ENCODE measurements at regions not wholly inside any gene's neighbourhood (a gene's known extent, or its start where the extent isn't known, plus 50 kb on each side); places are given as distances from the start of the nearest gene placed in this dataset.

DNA sequence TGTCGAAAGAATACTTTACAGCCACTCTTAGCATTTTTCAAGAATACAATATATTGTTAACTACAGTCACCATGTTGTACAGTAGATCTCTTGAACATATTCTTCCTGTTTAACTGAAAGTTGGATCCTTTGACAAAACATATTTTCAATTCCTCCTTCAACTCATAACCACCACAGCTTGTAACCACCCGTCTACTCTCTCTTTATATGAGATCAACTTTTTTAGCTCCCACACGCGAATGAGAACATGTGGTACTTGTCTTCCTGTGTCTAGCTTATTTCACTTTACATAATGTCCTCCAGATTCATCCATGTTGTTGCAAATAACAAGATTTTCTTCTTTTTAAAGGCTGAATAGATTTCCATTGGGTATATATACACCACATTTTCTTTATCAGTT, 338.3 kb upstream of the IGFBP7 start:
- TF ChIP-seq, protein P1, sequence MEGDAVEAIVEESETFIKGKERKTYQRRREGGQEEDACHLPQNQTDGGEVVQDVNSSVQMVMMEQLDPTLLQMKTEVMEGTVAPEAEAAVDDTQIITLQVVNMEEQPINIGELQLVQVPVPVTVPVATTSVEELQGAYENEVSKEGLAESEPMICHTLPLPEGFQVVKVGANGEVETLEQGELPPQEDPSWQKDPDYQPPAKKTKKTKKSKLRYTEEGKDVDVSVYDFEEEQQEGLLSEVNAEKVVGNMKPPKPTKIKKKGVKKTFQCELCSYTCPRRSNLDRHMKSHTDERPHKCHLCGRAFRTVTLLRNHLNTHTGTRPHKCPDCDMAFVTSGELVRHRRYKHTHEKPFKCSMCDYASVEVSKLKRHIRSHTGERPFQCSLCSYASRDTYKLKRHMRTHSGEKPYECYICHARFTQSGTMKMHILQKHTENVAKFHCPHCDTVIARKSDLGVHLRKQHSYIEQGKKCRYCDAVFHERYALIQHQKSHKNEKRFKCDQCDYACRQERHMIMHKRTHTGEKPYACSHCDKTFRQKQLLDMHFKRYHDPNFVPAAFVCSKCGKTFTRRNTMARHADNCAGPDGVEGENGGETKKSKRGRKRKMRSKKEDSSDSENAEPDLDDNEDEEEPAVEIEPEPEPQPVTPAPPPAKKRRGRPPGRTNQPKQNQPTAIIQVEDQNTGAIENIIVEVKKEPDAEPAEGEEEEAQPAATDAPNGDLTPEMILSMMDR (IDR thresholded peaks at IDR 0.05) = no peak
- no peak for TF ChIP-seq POLR2A (IDR thresholded peaks at IDR 0.05)
